ENCODE measurements at regions not wholly inside any gene's neighbourhood (a gene's known extent, or its start where the extent isn't known, plus 50 kb on each side); places are given as distances from the start of the nearest gene placed in this dataset.

DNA sequence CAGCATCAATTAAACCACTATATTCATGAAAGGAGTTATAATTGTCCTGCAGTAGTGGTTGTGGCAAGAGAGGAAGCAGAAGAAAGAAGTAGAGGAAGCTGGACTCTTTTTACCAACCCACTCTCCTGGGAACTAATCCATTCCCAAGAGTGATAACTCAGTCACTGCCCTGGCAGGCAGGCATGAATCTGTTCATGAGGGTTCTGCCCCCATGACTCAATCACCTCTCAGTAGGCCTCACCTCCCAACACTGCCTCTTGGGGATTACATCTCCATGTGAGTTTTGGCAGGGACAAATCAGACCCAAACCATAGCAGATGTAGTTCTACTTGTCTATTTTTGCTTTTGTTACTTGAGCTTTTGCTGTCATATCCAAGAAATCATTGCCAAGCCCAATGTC is 232.7 kb upstream of the MAP2 start:
- FAIRE-seq (no peak), DNase-seq (no peak)
- H3K27me3 ChIP-seq (ENCODE audit: control insufficient read depth, insufficient read depth, low read length), result no peaks in the 10 kb centered on the region
- no peak overlapping the region for H3K9ac ChIP-seq (ENCODE audit: low read length in 3 of 3)
- no peaks in the 10 kb centered on the region for H3K9me3 ChIP-seq (ENCODE audit: control insufficient read depth in 2 of 3, insufficient read depth in 1 of 3, low read length in 3 of 3)
- TF ChIP-seq, protein P1, sequence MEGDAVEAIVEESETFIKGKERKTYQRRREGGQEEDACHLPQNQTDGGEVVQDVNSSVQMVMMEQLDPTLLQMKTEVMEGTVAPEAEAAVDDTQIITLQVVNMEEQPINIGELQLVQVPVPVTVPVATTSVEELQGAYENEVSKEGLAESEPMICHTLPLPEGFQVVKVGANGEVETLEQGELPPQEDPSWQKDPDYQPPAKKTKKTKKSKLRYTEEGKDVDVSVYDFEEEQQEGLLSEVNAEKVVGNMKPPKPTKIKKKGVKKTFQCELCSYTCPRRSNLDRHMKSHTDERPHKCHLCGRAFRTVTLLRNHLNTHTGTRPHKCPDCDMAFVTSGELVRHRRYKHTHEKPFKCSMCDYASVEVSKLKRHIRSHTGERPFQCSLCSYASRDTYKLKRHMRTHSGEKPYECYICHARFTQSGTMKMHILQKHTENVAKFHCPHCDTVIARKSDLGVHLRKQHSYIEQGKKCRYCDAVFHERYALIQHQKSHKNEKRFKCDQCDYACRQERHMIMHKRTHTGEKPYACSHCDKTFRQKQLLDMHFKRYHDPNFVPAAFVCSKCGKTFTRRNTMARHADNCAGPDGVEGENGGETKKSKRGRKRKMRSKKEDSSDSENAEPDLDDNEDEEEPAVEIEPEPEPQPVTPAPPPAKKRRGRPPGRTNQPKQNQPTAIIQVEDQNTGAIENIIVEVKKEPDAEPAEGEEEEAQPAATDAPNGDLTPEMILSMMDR (IDR thresholded peaks at IDR 0.05; ENCODE audit: borderline replicate concordance, extremely low read depth, insufficient read depth), result no peak
- H3K4me1 ChIP-seq (ENCODE audit: control insufficient read depth in 2 of 3, insufficient read depth in 2 of 3, low read depth in 1 of 3, low read length in 3 of 3), result no peaks in the 10 kb centered on the region
- no peak overlapping the region for H3K4me3 ChIP-seq (ENCODE audit: low read length in 3 of 3)
- no peak overlapping the region for H3K27ac ChIP-seq (ENCODE audit: low read depth in 2 of 2, low read length in 2 of 2)
- intact Hi-C loops (cut with DNase I), result no loop called here
- no peaks in the 10 kb centered on the region for H3K36me3 ChIP-seq (ENCODE audit: control insufficient read depth in 2 of 3, insufficient read depth in 3 of 3, low read length in 3 of 3)

- DNase-seq, result no peak
- no peaks in the 10 kb centered on the region for H3K36me3 ChIP-seq (ENCODE audit: control insufficient read depth in 2 of 3, insufficient read depth in 3 of 3, low read length in 3 of 3)
- intact Hi-C loops (cut with DNase I), result no loop called here
- TF ChIP-seq, protein P1 (IDR thresholded peaks at IDR 0.05; ENCODE audit: borderline replicate concordance, extremely low read depth, insufficient read depth), result no peak
- H3K27me3 ChIP-seq (ENCODE audit: control insufficient read depth, insufficient read depth, low read length), result no peaks in the 10 kb centered on the region
- H3K4me1 ChIP-seq (ENCODE audit: control insufficient read depth in 2 of 3, insufficient read depth in 2 of 3, low read depth in 1 of 3, low read length in 3 of 3), result no peaks in the 10 kb centered on the region
- no peak overlapping the region for H3K9ac ChIP-seq (ENCODE audit: low read length in 3 of 3)
- no peak overlapping the region for H3K27ac ChIP-seq (ENCODE audit: low read depth in 2 of 2, low read length in 2 of 2)
- no peaks in the 10 kb centered on the region for H3K9me3 ChIP-seq (ENCODE audit: control insufficient read depth in 2 of 3, insufficient read depth in 1 of 3, low read length in 3 of 3)
- FAIRE-seq, result no peak
- H3K4me3 ChIP-seq (ENCODE audit: low read length in 3 of 3), result no peak overlapping the region
These were observed 229.1 kb upstream of the MAP2 start for GRCh38 chr2:209194717-209195116.

GRCh38 chr2:209208211-209208610 is 215.6 kb upstream of the MAP2 start:
- Histone ChIP-seq H3K4me1 (ENCODE audit: control insufficient read depth in 2 of 3, insufficient read depth in 2 of 3, low read depth in 1 of 3, low read length in 3 of 3) (no peaks in the 10 kb centered on the region), H3K9me3 (ENCODE audit: control insufficient read depth in 2 of 3, insufficient read depth in 1 of 3, low read length in 3 of 3) (no peaks in the 10 kb centered on the region), H3K9ac (ENCODE audit: low read length in 3 of 3) (peak overlapping the region in 1 of 3 donors; percentile 47), H3K27ac (ENCODE audit: low read depth in 2 of 2, low read length in 2 of 2) (no peak overlapping the region), H3K4me3 (ENCODE audit: low read length in 3 of 3) (peak overlapping the region; percentile 32 to 75 (median 72)), H3K27me3 (ENCODE audit: control insufficient read depth, insufficient read depth, low read length) (no peaks in the 10 kb centered on the region), H3K36me3 (ENCODE audit: control insufficient read depth in 2 of 3, insufficient read depth in 3 of 3, low read length in 3 of 3) (no peaks in the 10 kb centered on the region)
- DNase-seq (peak in 3 of 5 donors; percentile 9 to 34 (median 21)), FAIRE-seq (no peak)
- intact Hi-C loops (cut with DNase I), result no loop called here
- TF ChIP-seq, protein P1 (IDR thresholded peaks at IDR 0.05; ENCODE audit: borderline replicate concordance, extremely low read depth, insufficient read depth), result peak; percentile 62

- Histone ChIP-seq H3K4me1 (ENCODE audit: control insufficient read depth in 2 of 3, insufficient read depth in 2 of 3, low read depth in 1 of 3, low read length in 3 of 3) (no peaks in the 10 kb centered on the region), H3K27me3 (ENCODE audit: control insufficient read depth, insufficient read depth, low read length) (no peaks in the 10 kb centered on the region), H3K9ac (ENCODE audit: low read length in 3 of 3) (no peak overlapping the region), H3K36me3 (ENCODE audit: control insufficient read depth in 2 of 3, insufficient read depth in 3 of 3, low read length in 3 of 3) (no peaks in the 10 kb centered on the region), H3K4me3 (ENCODE audit: low read length in 3 of 3) (no peak overlapping the region), H3K9me3 (ENCODE audit: control insufficient read depth in 2 of 3, insufficient read depth in 1 of 3, low read length in 3 of 3) (no peaks in the 10 kb centered on the region), H3K27ac (ENCODE audit: low read depth in 2 of 2, low read length in 2 of 2) (no peak overlapping the region)
- intact Hi-C loops (cut with DNase I), result no loop called here
- no peak for FAIRE-seq
- TF ChIP-seq, protein P1 (IDR thresholded peaks at IDR 0.05; ENCODE audit: borderline replicate concordance, extremely low read depth, insufficient read depth), result no peak
- no peak for DNase-seq
These were observed 213.9 kb upstream of the MAP2 start for GRCh38 chr2:209209943-209210342.

Measured in kidney (tissue), 13 donors.